Adrenal gland (tissue), 9 donors: ENCODE measurements at regions not wholly inside any gene's neighbourhood (a gene's known extent, or its start where the extent isn't known, plus 50 kb on each side); places are given as distances from the start of the nearest gene placed in this dataset.

Experiments
- DNase-seq, 7 donors: peaks; one replicate each; pipeline ENCODE4 v3.0.0-alpha.2; 2019 to 2020
- H3K27ac ChIP-seq, 5 donors: fragments of 200-600 bp; sonication (generic) in 4 of 5; 1 replicate in 3 of 5; 2 replicates in 2 of 5; pipeline versions ENCODE4 v1.5.1 to v1.8.0; 2016 to 2020; ENCODE audit warnings: mild to moderate bottlenecking in 1 of 5
- H3K27me3 ChIP-seq: fragments of 200-600 bp; 2 replicates; pipeline ENCODE4 v1.8.0; 2021
- H3K36me3 ChIP-seq, 2 donors: fragments of 200-600 bp; replicated peaks in 1 of 2; 1 replicate in 1 of 2; 2 replicates in 1 of 2; pipeline versions ENCODE4 v1.5.1 to v1.8.0; 2018 to 2022
- H3K4me1 ChIP-seq, 2 donors: fragments of 200-600 bp; replicated peaks in 1 of 2; 1 replicate in 1 of 2; 2 replicates in 1 of 2; pipeline versions ENCODE4 v1.5.1 to v1.8.0; 2018 to 2021
- H3K4me3 ChIP-seq, 4 donors: fragments of 200-600 bp; sonication (generic) in 3 of 4; one replicate each; pipeline ENCODE4 v1.5.1; 2016 to 2018
- H3K9me3 ChIP-seq, 3 donors: fragments of 200-600 bp; sonication (generic) in 1 of 3; replicated peaks in 1 of 3; 1 replicate in 2 of 3; 2 replicates in 1 of 3; pipeline versions ENCODE4 v1.5.1 to v1.8.0; 2016 to 2021
- POLR2A ChIP-seq, 2 donors: fragments of 450-650 bp; IDR thresholded peaks; one replicate each; pipeline ENCODE4 v1.6.1; 2017; ENCODE audit warnings: antibody characterized with exemption in 2 of 2, mild to moderate bottlenecking in 2 of 2, moderate library complexity in 1 of 2
- WGBS, 4 donors: extraction: QIAGEN DNeasy Blood & Tissue Kit in 2 of 4; methylation state at CpG; one replicate each; pipeline versions ENCODE4 v1.1.5 to v1.1.7; 2013 to 2017; 5-methylcytosine and 5-hydroxymethylcytosine counted together
- intact Hi-C, 2 donors: fragments of 100-400 bp; cut with DNase I; formaldehyde crosslinking; loops; one replicate each; pipeline versions ENCODE4 v1.14.1 to v1.15.0; 2022 to 2023
- TF ChIP-seq, protein P1 (sequence below), 6 experiments: fragments of 450-650 bp in 4 of 6; fragments of 200-600 bp in 2 of 6; sonication (generic) in 1 of 6; IDR thresholded peaks; 1 replicate in 5 of 6; 2 replicates in 1 of 6; pipeline versions ENCODE4 v1.5.1 to v1.8.0; 2016 to 2021; ENCODE audit warnings: antibody characterized with exemption in 6 of 6, mild to moderate bottlenecking in 2 of 6, moderate library complexity in 1 of 6
- donor health status: healthy with polysubstance abuse.
- donor health status: Bipolar disorder and iron deficiency.
- donor health status: DM: yes; HTN: yes; CAD: no.
- donor health status: DM: no; HTN: no; CAD: no.
- donor health status: DM: no; HTN: no; CAD: no.

GRCh38 chr5:29230591-29230990 lies 1962.9 kb upstream of the CDH6 start:
- intact Hi-C loops, result no loop called here

GRCh38 chr5:29229461-29229860 lies 1964.0 kb upstream of the CDH6 start:
- H3K4me1 ChIP-seq, result no peaks in the 10 kb centered on the region
- no peak overlapping the region for H3K27ac ChIP-seq
- no peak overlapping the region for H3K4me3 ChIP-seq
- H3K27me3 ChIP-seq, result no peaks in the 10 kb centered on the region
- DNase-seq, result no peak
- H3K36me3 ChIP-seq, result no peaks in the 10 kb centered on the region
- WGBS, 4 donors, result 76 to 86% (median 78%) methylated on average over 2 of the region's 2 CpGs
- no peak for TF ChIP-seq POLR2A (IDR thresholded peaks at IDR 0.05)
- intact Hi-C loops, result no loop called here
- no peaks in the 10 kb centered on the region for H3K9me3 ChIP-seq

More at GRCh38 chr5:29230591-29230990, 1962.9 kb upstream of the CDH6 start:
- no peak for DNase-seq
- TF ChIP-seq POLR2A (IDR thresholded peaks at IDR 0.05), result no peak
- TF ChIP-seq, protein P1, sequence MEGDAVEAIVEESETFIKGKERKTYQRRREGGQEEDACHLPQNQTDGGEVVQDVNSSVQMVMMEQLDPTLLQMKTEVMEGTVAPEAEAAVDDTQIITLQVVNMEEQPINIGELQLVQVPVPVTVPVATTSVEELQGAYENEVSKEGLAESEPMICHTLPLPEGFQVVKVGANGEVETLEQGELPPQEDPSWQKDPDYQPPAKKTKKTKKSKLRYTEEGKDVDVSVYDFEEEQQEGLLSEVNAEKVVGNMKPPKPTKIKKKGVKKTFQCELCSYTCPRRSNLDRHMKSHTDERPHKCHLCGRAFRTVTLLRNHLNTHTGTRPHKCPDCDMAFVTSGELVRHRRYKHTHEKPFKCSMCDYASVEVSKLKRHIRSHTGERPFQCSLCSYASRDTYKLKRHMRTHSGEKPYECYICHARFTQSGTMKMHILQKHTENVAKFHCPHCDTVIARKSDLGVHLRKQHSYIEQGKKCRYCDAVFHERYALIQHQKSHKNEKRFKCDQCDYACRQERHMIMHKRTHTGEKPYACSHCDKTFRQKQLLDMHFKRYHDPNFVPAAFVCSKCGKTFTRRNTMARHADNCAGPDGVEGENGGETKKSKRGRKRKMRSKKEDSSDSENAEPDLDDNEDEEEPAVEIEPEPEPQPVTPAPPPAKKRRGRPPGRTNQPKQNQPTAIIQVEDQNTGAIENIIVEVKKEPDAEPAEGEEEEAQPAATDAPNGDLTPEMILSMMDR (IDR thresholded peaks at IDR 0.05), result no peak
- H3K27me3 ChIP-seq, result no peaks in the 10 kb centered on the region
- 59 to 67% (median 61%) methylated on average over 3 of the region's 3 CpGs for WGBS, 4 donors
- no peaks in the 10 kb centered on the region for H3K4me1 ChIP-seq
- H3K27ac ChIP-seq, result no peak overlapping the region
- no peaks in the 10 kb centered on the region for H3K9me3 ChIP-seq
- no peak overlapping the region for H3K4me3 ChIP-seq
- no peaks in the 10 kb centered on the region for H3K36me3 ChIP-seq

DNA sequence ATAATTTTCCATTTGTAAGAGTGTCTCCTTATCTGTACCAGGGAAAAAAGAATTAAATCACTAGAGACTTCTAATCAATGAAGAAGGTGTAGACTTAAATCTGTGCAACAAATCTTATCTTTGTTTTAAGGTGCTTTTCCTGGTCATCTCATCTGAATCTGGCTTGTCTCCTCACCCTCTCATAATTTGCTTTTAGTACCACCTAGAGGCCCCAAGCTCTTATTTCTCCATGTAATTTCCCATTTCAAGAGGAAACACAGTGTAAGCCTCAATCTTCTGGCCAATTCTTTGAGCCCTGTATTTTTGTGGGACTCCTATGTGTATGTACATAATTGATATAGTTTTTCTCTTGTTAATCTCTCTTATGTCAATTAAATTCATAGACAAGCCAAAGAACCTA lies 1975.3 kb upstream of the CDH6 start:
- Histone ChIP-seq H3K36me3 (no peaks in the 10 kb centered on the region), H3K4me1 (no peaks in the 10 kb centered on the region), H3K27me3 (no peaks in the 10 kb centered on the region), H3K4me3 (no peak overlapping the region), H3K27ac (no peak overlapping the region), H3K9me3 (no peaks in the 10 kb centered on the region)
- TF ChIP-seq, protein P1 (IDR thresholded peaks at IDR 0.05), result no peak
- no peak for TF ChIP-seq POLR2A (IDR thresholded peaks at IDR 0.05)
- intact Hi-C loops, result no loop called here
- DNase-seq, result no peak

DNA sequence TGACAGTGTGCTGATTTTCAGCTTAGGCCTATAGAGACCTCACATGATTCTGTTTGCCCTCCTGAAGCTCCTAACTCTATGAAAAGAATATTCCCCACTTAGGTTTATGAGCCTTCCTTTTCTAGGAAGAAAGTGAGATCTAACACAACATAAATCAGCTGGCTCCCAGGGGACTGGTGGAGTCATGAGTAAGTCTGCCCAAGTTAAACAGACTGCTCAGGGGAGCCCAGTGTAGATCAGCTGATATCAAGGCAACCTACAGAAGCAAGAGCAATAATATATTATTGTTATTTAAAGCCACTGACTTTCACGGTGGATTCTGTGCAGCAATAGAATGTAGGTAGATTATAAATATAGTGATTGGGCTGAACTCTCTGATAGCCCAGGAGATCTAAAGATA lies 1978.6 kb upstream of the CDH6 start:
- 45 to 57% (median 51%) methylated on average over 1 of the region's 1 CpG for WGBS, 4 donors
- Histone ChIP-seq H3K27me3 (no peaks in the 10 kb centered on the region), H3K9me3 (no peaks in the 10 kb centered on the region), H3K27ac (no peak overlapping the region), H3K4me1 (no peaks in the 10 kb centered on the region), H3K36me3 (no peaks in the 10 kb centered on the region), H3K4me3 (no peak overlapping the region)
- intact Hi-C loops, result no loop called here
- DNase-seq, result no peak
- TF ChIP-seq, protein P1 (IDR thresholded peaks at IDR 0.05), result no peak
- no peak for TF ChIP-seq POLR2A (IDR thresholded peaks at IDR 0.05)

GRCh38 chr5:29213475-29213874 lies 1980.0 kb upstream of the CDH6 start:
- DNase-seq, result no peak
- H3K9me3 ChIP-seq, result no peaks in the 10 kb centered on the region
- no peak overlapping the region for H3K4me3 ChIP-seq
- H3K27ac ChIP-seq, result no peak overlapping the region
- intact Hi-C loops, result no loop called here
- no peaks in the 10 kb centered on the region for H3K36me3 ChIP-seq
- TF ChIP-seq, protein P1 (IDR thresholded peaks at IDR 0.05), result no peak
- no peak for TF ChIP-seq POLR2A (IDR thresholded peaks at IDR 0.05)
- no peaks in the 10 kb centered on the region for H3K4me1 ChIP-seq
- WGBS, 4 donors, result 66 to 74% (median 69%) methylated on average over 3 of the region's 3 CpGs
- no peaks in the 10 kb centered on the region for H3K27me3 ChIP-seq
